ENCODE measurements at regions not wholly inside any gene's neighbourhood (a gene's known extent, or its start where the extent isn't known, plus 50 kb on each side); places are given as distances from the start of the nearest gene placed in this dataset.

DNA sequence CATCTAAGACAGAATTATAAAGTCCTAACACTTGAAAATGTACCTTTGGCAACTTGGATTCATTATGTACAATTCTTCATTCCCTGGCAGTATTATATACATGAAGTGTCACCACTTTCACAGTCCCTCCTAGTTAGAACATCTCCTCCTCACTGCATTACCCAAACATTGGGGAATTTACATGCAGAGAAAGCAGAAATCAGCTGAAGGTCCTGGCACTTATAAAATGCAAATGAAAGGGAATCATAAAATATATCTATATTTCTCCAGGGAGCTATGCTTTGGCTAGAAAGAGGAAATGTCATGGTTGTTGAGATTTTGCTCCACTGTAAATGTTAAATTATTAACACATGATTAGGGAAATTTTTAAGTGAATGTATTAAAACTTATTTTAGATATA is 835.6 kb upstream of the SLIT2 start:
- TF ChIP-seq, protein P1, sequence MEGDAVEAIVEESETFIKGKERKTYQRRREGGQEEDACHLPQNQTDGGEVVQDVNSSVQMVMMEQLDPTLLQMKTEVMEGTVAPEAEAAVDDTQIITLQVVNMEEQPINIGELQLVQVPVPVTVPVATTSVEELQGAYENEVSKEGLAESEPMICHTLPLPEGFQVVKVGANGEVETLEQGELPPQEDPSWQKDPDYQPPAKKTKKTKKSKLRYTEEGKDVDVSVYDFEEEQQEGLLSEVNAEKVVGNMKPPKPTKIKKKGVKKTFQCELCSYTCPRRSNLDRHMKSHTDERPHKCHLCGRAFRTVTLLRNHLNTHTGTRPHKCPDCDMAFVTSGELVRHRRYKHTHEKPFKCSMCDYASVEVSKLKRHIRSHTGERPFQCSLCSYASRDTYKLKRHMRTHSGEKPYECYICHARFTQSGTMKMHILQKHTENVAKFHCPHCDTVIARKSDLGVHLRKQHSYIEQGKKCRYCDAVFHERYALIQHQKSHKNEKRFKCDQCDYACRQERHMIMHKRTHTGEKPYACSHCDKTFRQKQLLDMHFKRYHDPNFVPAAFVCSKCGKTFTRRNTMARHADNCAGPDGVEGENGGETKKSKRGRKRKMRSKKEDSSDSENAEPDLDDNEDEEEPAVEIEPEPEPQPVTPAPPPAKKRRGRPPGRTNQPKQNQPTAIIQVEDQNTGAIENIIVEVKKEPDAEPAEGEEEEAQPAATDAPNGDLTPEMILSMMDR (conservative IDR thresholded peaks at IDR 0.05) = no peak
- TF ChIP-seq EZH2 (IDR thresholded peaks at IDR 0.05; ENCODE audit: low read depth) = no peak

Measured in PC-9 (cell line).